Sigmoid colon (tissue), 4 donors: ENCODE measurements at regions not wholly inside any gene's neighbourhood (a gene's known extent, or its start where the extent isn't known, plus 50 kb on each side); places are given as distances from the start of the nearest gene placed in this dataset.

Experiments
- EP300 ChIP-seq, 4 donors: sonication (generic); formaldehyde crosslinking; IDR thresholded peaks; one replicate each; pipeline ENCODE4 v1.6.1; 2017; ENCODE audit warnings: antibody characterized with exemption in 4 of 4
- POLR2A ChIP-seq, 2 donors: fragments of 450-650 bp; IDR thresholded peaks; one replicate each; pipeline ENCODE4 v1.6.1; 2016; ENCODE audit warnings: antibody characterized with exemption in 2 of 2, mild to moderate bottlenecking in 2 of 2, moderate library complexity in 2 of 2
- POLR2AphosphoS5 ChIP-seq, 4 donors: sonication (generic); formaldehyde crosslinking; IDR thresholded peaks; one replicate each; pipeline ENCODE4 v1.6.1; 2017; ENCODE audit warnings: antibody characterized with exemption in 4 of 4
- TF ChIP-seq, protein P1 (sequence below), 4 experiments: fragments of 450-650 bp in 3 of 4; fragments of 200-600 bp in 1 of 4; IDR thresholded peaks; one replicate each; pipeline ENCODE4 v1.5.1; 2016 to 2019; ENCODE audit warnings: antibody characterized with exemption in 4 of 4, mild to moderate bottlenecking in 3 of 4, moderate library complexity in 2 of 4

DNA sequence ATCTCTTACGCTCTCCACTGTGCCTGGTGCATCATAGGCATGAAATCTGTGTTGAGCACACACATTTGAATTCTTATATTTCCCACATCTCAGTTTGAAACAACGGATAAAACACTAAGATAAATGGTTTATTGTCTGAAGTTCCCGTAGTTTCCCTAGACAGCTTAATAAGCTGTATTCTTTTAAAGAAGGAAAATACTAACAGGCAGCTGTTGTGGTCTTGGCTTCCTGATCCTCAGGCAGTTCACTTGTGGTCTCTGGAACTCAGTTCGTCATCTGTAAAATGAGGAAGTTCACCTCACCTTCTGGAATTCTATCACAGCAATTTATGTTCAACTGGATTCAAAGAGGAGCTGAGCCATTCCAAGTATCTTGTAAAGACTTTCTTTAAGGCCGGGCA is 1805.6 kb upstream of the TENM3 start:
- TF ChIP-seq EP300 (IDR thresholded peaks at IDR 0.05) (no peak), POLR2A (IDR thresholded peaks at IDR 0.05) (no peak), POLR2AphosphoS5 (IDR thresholded peaks at IDR 0.05) (no peak)
- TF ChIP-seq, protein P1, sequence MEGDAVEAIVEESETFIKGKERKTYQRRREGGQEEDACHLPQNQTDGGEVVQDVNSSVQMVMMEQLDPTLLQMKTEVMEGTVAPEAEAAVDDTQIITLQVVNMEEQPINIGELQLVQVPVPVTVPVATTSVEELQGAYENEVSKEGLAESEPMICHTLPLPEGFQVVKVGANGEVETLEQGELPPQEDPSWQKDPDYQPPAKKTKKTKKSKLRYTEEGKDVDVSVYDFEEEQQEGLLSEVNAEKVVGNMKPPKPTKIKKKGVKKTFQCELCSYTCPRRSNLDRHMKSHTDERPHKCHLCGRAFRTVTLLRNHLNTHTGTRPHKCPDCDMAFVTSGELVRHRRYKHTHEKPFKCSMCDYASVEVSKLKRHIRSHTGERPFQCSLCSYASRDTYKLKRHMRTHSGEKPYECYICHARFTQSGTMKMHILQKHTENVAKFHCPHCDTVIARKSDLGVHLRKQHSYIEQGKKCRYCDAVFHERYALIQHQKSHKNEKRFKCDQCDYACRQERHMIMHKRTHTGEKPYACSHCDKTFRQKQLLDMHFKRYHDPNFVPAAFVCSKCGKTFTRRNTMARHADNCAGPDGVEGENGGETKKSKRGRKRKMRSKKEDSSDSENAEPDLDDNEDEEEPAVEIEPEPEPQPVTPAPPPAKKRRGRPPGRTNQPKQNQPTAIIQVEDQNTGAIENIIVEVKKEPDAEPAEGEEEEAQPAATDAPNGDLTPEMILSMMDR (IDR thresholded peaks at IDR 0.05): no peak
